Natural killer cell (primary cell): ENCODE measurements at regions not wholly inside any gene's neighbourhood (a gene's known extent, or its start where the extent isn't known, plus 50 kb on each side); places are given as distances from the start of the nearest gene placed in this dataset.

Source experiments
- ATAC-seq, 3 donors: fragments of 150-1000 bp in 2 of 3; fragments of 200-7000 bp in 1 of 3; cut with Tn5 transposase; 1 replicate in 1 of 3; 2 replicates in 2 of 3; pipeline ENCODE4 v1.10.0; 2021; ENCODE audit warnings: mild to moderate bottlenecking in 2 of 3, moderate library complexity in 2 of 3
- DNase-seq, 2 donors: peaks; one replicate each; pipeline versions ENCODE4 v3.0.0 to v3.0.0-alpha.2; 2013 to 2021; ENCODE audit warnings: mixed read lengths in 1 of 2
- H3K27ac ChIP-seq: one replicate; pipeline ENCODE4 v1.5.1; 2013; ENCODE audit warnings: mild to moderate bottlenecking, low read length
- H3K27me3 ChIP-seq: one replicate; pipeline ENCODE4 v1.6.1; 2013; ENCODE audit warnings: low read length; ENCODE audit not compliant: control insufficient read depth, insufficient read depth
- H3K36me3 ChIP-seq: one replicate; pipeline ENCODE4 v1.6.1; 2013; ENCODE audit warnings: low read length; ENCODE audit not compliant: control insufficient read depth, insufficient read depth
- H3K4me1 ChIP-seq: one replicate; pipeline ENCODE4 v1.6.1; 2013; ENCODE audit warnings: low read length; ENCODE audit not compliant: control insufficient read depth, insufficient read depth
- H3K4me3 ChIP-seq: one replicate; pipeline ENCODE4 v1.5.1; 2013; ENCODE audit warnings: low read length
- H3K9me3 ChIP-seq: one replicate; pipeline ENCODE4 v1.6.1; 2013; ENCODE audit warnings: low read length; ENCODE audit not compliant: control insufficient read depth, insufficient read depth
- H3K27ac Mint-ChIP-seq, 2 donors: one replicate each; pipeline ENCODE4 v1.8.0; 2022; ENCODE audit warnings: mild to moderate bottlenecking in 2 of 2, mixed read lengths in 2 of 2, moderate library complexity in 1 of 2
- H3K27me3 Mint-ChIP-seq, 2 donors: one replicate each; pipeline ENCODE4 v1.8.0; 2022; ENCODE audit warnings: low read depth in 2 of 2, mixed read lengths in 2 of 2
- H3K36me3 Mint-ChIP-seq: one replicate; pipeline ENCODE4 v1.8.0; 2022; ENCODE audit warnings: mixed read lengths
- H3K4me1 Mint-ChIP-seq, 2 donors: one replicate each; pipeline ENCODE4 v1.8.0; 2022; ENCODE audit warnings: mixed read lengths in 2 of 2
- H3K4me3 Mint-ChIP-seq: one replicate; pipeline ENCODE4 v1.8.0; 2022; ENCODE audit warnings: mild to moderate bottlenecking, moderate library complexity, mixed read lengths
- H3K9me3 Mint-ChIP-seq, 2 donors: one replicate each; pipeline ENCODE4 v1.8.0; 2022; ENCODE audit warnings: mixed read lengths in 2 of 2
- CTCF ChIP-seq: fragments of 200-600 bp; IDR thresholded peaks from one replicate; pipeline ENCODE4 v1.8.0; 2022; ENCODE audit warnings: antibody characterized with exemption
- WGBS: methylation state at CpG from one replicate; pipeline ENCODE4 v1.1.7; 2013; ENCODE audit warnings: missing lambda C conversion rate; ENCODE audit not compliant: insufficient coverage; 5-methylcytosine and 5-hydroxymethylcytosine counted together
- intact Hi-C: fragments of 100-400 bp; cut with micrococcal nuclease; formaldehyde crosslinking; loops from one replicate; pipeline ENCODE4 v1.14.2; 2022

- DNase-seq (no peak), ATAC-seq (no peak)
- no peak for TF ChIP-seq CTCF
- H3K4me3 ChIP-seq = no peak overlapping the region
- H3K4me1 ChIP-seq = no peaks in the 10 kb centered on the region
- H3K27ac Mint-ChIP-seq = no peak overlapping the region
- H3K4me3 Mint-ChIP-seq = no peak overlapping the region
- no peaks in the 10 kb centered on the region for H3K36me3 Mint-ChIP-seq
- H3K27me3 Mint-ChIP-seq = no peaks in the 10 kb centered on the region
- intact Hi-C loops = no loop called here
- H3K36me3 ChIP-seq = no peaks in the 10 kb centered on the region
- no peak overlapping the region for H3K27ac ChIP-seq
- no peaks in the 10 kb centered on the region for H3K9me3 ChIP-seq
- no peaks in the 10 kb centered on the region for H3K4me1 Mint-ChIP-seq
- no peaks in the 10 kb centered on the region for H3K27me3 ChIP-seq
- H3K9me3 Mint-ChIP-seq = peaks cover 6 to 8% of the 10 kb centered on the region in 2 donors
- WGBS = 89% methylated on average over 1 of the region's 1 CpG
Measured at GRCh38 chr2:123485056-123485455, 540.0 kb upstream of the CNTNAP5 start.

GRCh38 chr2:123493687-123494086, 531.4 kb upstream of the CNTNAP5 start:
- H3K4me1 ChIP-seq = no peaks in the 10 kb centered on the region
- Mint-ChIP-seq H3K9me3 (peaks cover 3 to 4% of the 10 kb centered on the region in 2 donors), H3K27me3 (no peaks in the 10 kb centered on the region), H3K4me3 (no peak overlapping the region), H3K4me1 (no peaks in the 10 kb centered on the region), H3K36me3 (no peaks in the 10 kb centered on the region), H3K27ac (no peak overlapping the region)
- H3K9me3 ChIP-seq = no peaks in the 10 kb centered on the region
- no peaks in the 10 kb centered on the region for H3K36me3 ChIP-seq
- no peak overlapping the region for H3K4me3 ChIP-seq
- TF ChIP-seq CTCF = no peak
- no peak for DNase-seq
- 85% methylated on average over 1 of the region's 1 CpG for WGBS
- intact Hi-C loops = no loop called here
- H3K27ac ChIP-seq = no peak overlapping the region
- no peak for ATAC-seq
- no peaks in the 10 kb centered on the region for H3K27me3 ChIP-seq

GRCh38 chr2:123495241-123495640, 529.8 kb upstream of the CNTNAP5 start:
- Histone ChIP-seq H3K4me1 (no peaks in the 10 kb centered on the region), H3K27me3 (no peaks in the 10 kb centered on the region), H3K27ac (no peak overlapping the region), H3K9me3 (no peaks in the 10 kb centered on the region), H3K36me3 (no peaks in the 10 kb centered on the region), H3K4me3 (no peak overlapping the region)
- intact Hi-C loops = no loop called here
- Mint-ChIP-seq H3K36me3 (no peaks in the 10 kb centered on the region), H3K27me3 (no peaks in the 10 kb centered on the region), H3K27ac (no peak overlapping the region), H3K9me3 (peaks cover 3 to 6% of the 10 kb centered on the region in 2 donors), H3K4me3 (no peak overlapping the region), H3K4me1 (no peaks in the 10 kb centered on the region)
- 70% methylated on average over 3 of the region's 3 CpGs for WGBS
- no peak for ATAC-seq
- no peak for TF ChIP-seq CTCF
- no peak for DNase-seq

GRCh38 chr2:123500346-123500745, 524.7 kb upstream of the CNTNAP5 start:
- H3K36me3 Mint-ChIP-seq = no peaks in the 10 kb centered on the region

More at GRCh38 chr2:123500346-123500745, 524.7 kb upstream of the CNTNAP5 start:
- Histone ChIP-seq H3K27me3 (no peaks in the 10 kb centered on the region), H3K4me3 (no peak overlapping the region), H3K9me3 (no peaks in the 10 kb centered on the region), H3K36me3 (no peaks in the 10 kb centered on the region), H3K4me1 (no peaks in the 10 kb centered on the region), H3K27ac (no peak overlapping the region)
- H3K4me3 Mint-ChIP-seq = no peak overlapping the region
- peaks cover 6 to 7% of the 10 kb centered on the region in 2 donors for H3K9me3 Mint-ChIP-seq
- TF ChIP-seq CTCF = no peak
- no peaks in the 10 kb centered on the region for H3K4me1 Mint-ChIP-seq
- no peaks in the 10 kb centered on the region for H3K27me3 Mint-ChIP-seq
- intact Hi-C loops = no loop called here
- ATAC-seq = no peak
- WGBS = 87% methylated on average over 1 of the region's 1 CpG
- no peak for DNase-seq
- H3K27ac Mint-ChIP-seq = no peak overlapping the region
